ENCODE measurements at regions not wholly inside any gene's neighbourhood (a gene's known extent, or its start where the extent isn't known, plus 50 kb on each side); places are given as distances from the start of the nearest gene placed in this dataset.
"Not testable (repeated sequence)": the region's sequence is repeated elsewhere in the genome, so short reads cannot be mapped to it uniquely, and the experiment has no call there.

DNA sequence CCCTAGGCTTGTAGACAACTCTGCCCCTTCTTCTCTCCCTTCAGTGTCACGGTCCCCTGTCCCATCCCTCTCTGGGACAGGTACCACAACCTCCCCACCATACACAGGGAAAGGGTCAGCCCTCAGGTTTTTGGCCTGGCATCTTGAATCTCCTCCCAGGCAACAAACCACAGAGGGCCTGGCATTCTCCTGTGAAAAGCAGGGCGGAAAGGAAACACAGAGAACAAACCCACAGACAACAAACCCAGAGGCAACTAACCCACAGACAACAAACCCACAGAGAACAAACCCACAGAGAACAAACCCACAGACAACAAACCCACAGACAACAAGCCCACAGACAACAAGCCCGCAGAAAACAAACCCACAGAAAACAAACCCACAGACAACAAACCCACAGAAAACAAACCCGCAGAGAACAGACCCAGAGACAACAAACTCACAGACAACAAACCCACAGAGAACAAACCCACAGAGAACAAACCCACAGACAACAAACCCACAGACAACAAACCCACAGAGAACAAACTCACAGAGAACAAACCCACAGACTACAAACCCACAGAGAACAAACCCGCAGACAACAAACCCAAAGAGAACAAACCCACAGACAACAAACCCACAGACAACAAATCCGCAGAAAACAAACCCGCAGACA is 2745.9 kb upstream of the TPTE start:
- TF ChIP-seq, protein P1, sequence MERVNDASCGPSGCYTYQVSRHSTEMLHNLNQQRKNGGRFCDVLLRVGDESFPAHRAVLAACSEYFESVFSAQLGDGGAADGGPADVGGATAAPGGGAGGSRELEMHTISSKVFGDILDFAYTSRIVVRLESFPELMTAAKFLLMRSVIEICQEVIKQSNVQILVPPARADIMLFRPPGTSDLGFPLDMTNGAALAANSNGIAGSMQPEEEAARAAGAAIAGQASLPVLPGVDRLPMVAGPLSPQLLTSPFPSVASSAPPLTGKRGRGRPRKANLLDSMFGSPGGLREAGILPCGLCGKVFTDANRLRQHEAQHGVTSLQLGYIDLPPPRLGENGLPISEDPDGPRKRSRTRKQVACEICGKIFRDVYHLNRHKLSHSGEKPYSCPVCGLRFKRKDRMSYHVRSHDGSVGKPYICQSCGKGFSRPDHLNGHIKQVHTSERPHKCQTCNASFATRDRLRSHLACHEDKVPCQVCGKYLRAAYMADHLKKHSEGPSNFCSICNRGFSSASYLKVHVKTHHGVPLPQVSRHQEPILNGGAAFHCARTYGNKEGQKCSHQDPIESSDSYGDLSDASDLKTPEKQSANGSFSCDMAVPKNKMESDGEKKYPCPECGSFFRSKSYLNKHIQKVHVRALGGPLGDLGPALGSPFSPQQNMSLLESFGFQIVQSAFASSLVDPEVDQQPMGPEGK (CRISPR knock-in tag; IDR thresholded peaks at IDR 0.05; ENCODE audit: borderline replicate concordance) = not testable (repeated sequence)
- TF ChIP-seq PPARA (CRISPR knock-in tag; IDR thresholded peaks at IDR 0.05; ENCODE audit: borderline replicate concordance); ARNTL (CRISPR knock-in tag; IDR thresholded peaks at IDR 0.05; ENCODE audit: borderline replicate concordance, low read depth); ZFP30 (CRISPR knock-in tag; IDR thresholded peaks at IDR 0.05); TOX (CRISPR knock-in tag; IDR thresholded peaks at IDR 0.05; ENCODE audit: borderline replicate concordance); ZFP3 (CRISPR knock-in tag; IDR thresholded peaks at IDR 0.05); ZNF70 (CRISPR knock-in tag; IDR thresholded peaks at IDR 0.05); RARB (CRISPR knock-in tag; IDR thresholded peaks at IDR 0.05); CSDC2 (CRISPR knock-in tag; IDR thresholded peaks at IDR 0.05): not testable (repeated sequence)
- TF ChIP-seq, protein P2, sequence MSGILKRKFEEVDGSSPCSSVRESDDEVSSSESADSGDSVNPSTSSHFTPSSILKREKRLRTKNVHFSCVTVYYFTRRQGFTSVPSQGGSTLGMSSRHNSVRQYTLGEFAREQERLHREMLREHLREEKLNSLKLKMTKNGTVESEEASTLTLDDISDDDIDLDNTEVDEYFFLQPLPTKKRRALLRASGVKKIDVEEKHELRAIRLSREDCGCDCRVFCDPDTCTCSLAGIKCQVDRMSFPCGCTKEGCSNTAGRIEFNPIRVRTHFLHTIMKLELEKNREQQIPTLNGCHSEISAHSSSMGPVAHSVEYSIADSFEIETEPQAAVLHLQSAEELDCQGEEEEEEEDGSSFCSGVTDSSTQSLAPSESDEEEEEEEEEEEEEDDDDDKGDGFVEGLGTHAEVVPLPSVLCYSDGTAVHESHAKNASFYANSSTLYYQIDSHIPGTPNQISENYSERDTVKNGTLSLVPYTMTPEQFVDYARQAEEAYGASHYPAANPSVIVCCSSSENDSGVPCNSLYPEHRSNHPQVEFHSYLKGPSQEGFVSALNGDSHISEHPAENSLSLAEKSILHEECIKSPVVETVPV (CRISPR knock-in tag; IDR thresholded peaks at IDR 0.05) = not testable (repeated sequence)

Measured in SK-N-SH treated with all-trans-retinoic acid at 6 μM for 48 hours (cell line).